Loucy (cell line): ENCODE measurements at regions not wholly inside any gene's neighbourhood (a gene's known extent, or its start where the extent isn't known, plus 50 kb on each side); places are given as distances from the start of the nearest gene placed in this dataset.

Source experiments
- H2AFZ ChIP-seq: fragments of 200-600 bp; sonication (generic); 2 replicates; pipeline ENCODE4 v1.6.0; 2016; ENCODE audit warnings: antibody characterized with exemption, mild to moderate bottlenecking, low read length, moderate library complexity
- H3F3A ChIP-seq: fragments of 200-600 bp; 2 replicates; pipeline ENCODE4 v1.6.0; 2016; ENCODE audit warnings: antibody characterized with exemption, low read depth, mild to moderate bottlenecking
- H3K27me3 ChIP-seq: fragments of 200-600 bp; sonication (generic); 2 replicates; pipeline ENCODE4 v1.6.1; 2014; ENCODE audit warnings: low read length, mild to moderate bottlenecking; ENCODE audit not compliant: insufficient read depth, poor library complexity, severe bottlenecking
- H3K36me3 ChIP-seq: fragments of 200-600 bp; sonication (generic); 2 replicates; pipeline ENCODE4 v1.6.1; 2016; ENCODE audit warnings: low read length; ENCODE audit not compliant: insufficient read depth
- H3K4me1 ChIP-seq: fragments of 200-600 bp; sonication (generic); 2 replicates; pipeline ENCODE4 v1.5.1; 2014; ENCODE audit warnings: low read length, mild to moderate bottlenecking; ENCODE audit not compliant: insufficient read depth, poor library complexity, severe bottlenecking
- H3K4me2 ChIP-seq: fragments of 200-600 bp; sonication (generic); 2 replicates; pipeline ENCODE4 v1.6.0; 2014; ENCODE audit warnings: antibody characterized with exemption, low read length, low read depth, mild to moderate bottlenecking; ENCODE audit not compliant: poor library complexity, severe bottlenecking
- H3K4me3 ChIP-seq: fragments of 200-600 bp; sonication (generic); 2 replicates; pipeline ENCODE4 v1.5.1; 2014; ENCODE audit warnings: low read length, mild to moderate bottlenecking, mixed read lengths; ENCODE audit not compliant: poor library complexity, severe bottlenecking
- H3K79me2 ChIP-seq: fragments of 200-600 bp; sonication (generic); 2 replicates; pipeline ENCODE4 v1.6.1; 2014; ENCODE audit warnings: low read length; ENCODE audit not compliant: insufficient read depth
- H3K9ac ChIP-seq: fragments of 200-600 bp; sonication (generic); 2 replicates; pipeline ENCODE4 v1.6.0; 2014; ENCODE audit warnings: mild to moderate bottlenecking, low read depth, low read length, moderate library complexity; ENCODE audit not compliant: poor library complexity, severe bottlenecking
- H3K9me2 ChIP-seq: fragments of 200-600 bp; sonication (generic); replicated peaks from 2 replicates; pipeline ENCODE4 v1.6.1; 2016; ENCODE audit warnings: low read depth, low read length, mixed read lengths
- H3K9me3 ChIP-seq: fragments of 200-600 bp; sonication (generic); 2 replicates; pipeline ENCODE4 v1.6.1; 2014; ENCODE audit warnings: mild to moderate bottlenecking, antibody characterized with exemption, low read length, low read depth; ENCODE audit not compliant: insufficient read depth
- H4K20me1 ChIP-seq: fragments of 200-600 bp; sonication (generic); 2 replicates; pipeline ENCODE4 v1.6.0; 2014; ENCODE audit warnings: antibody characterized with exemption, low read length, mild to moderate bottlenecking; ENCODE audit not compliant: insufficient read depth, poor library complexity, severe bottlenecking
- CTCF ChIP-seq: fragments of 200-600 bp; sonication (generic); conservative IDR thresholded peaks from 2 replicates; pipeline ENCODE4 v1.5.1; 2014; ENCODE audit warnings: mild to moderate bottlenecking, antibody characterized with exemption, low read length
- EZH2phosphoT487 ChIP-seq: fragments of 200-600 bp; IDR thresholded peaks from 2 replicates; pipeline ENCODE4 v1.6.1; 2018; ENCODE audit warnings: antibody characterized with exemption, mild to moderate bottlenecking, moderate library complexity, borderline replicate concordance

- Histone ChIP-seq H2AFZ (no peak overlapping the region), H3K9me2 (no peaks in the 10 kb centered on the region), H3K4me1 (no peaks in the 10 kb centered on the region), H3K79me2 (no peaks in the 10 kb centered on the region), H3K4me3 (no peak overlapping the region), H3K9ac (no peak overlapping the region), H3F3A (no peaks in the 10 kb centered on the region), H3K4me2 (no peak overlapping the region), H4K20me1 (no peaks in the 10 kb centered on the region), H3K36me3 (no peaks in the 10 kb centered on the region), H3K9me3 (no peaks in the 10 kb centered on the region), H3K27me3 (no peaks in the 10 kb centered on the region)
- TF ChIP-seq CTCF: no peak
Observed at GRCh38 chr6:14818422-14818884, 427.4 kb upstream of the JARID2 start.

- H3K36me3 ChIP-seq: no peaks in the 10 kb centered on the region
- H3K9ac ChIP-seq: no peak overlapping the region
- H3K9me3 ChIP-seq: no peaks in the 10 kb centered on the region
- no peak overlapping the region for H2AFZ ChIP-seq
- no peak overlapping the region for H3K4me3 ChIP-seq
- no peak overlapping the region for H3K4me2 ChIP-seq
- no peaks in the 10 kb centered on the region for H3K79me2 ChIP-seq
- no peaks in the 10 kb centered on the region for H3K27me3 ChIP-seq
- no peaks in the 10 kb centered on the region for H3K9me2 ChIP-seq
- H3K4me1 ChIP-seq: peaks cover 2% of the 10 kb centered on the region
- no peaks in the 10 kb centered on the region for H4K20me1 ChIP-seq
- H3F3A ChIP-seq: no peaks in the 10 kb centered on the region
- TF ChIP-seq CTCF (no peak), EZH2phosphoT487 (no peak)
Observed at GRCh38 chr6:14819001-14819400, 426.9 kb upstream of the JARID2 start.

GRCh38 chr6:14819840-14820420 is 425.9 kb upstream of the JARID2 start:
- Histone ChIP-seq H3K9me2 (no peaks in the 10 kb centered on the region), H3F3A (no peaks in the 10 kb centered on the region), H2AFZ (no peak overlapping the region), H3K36me3 (no peaks in the 10 kb centered on the region), H4K20me1 (no peaks in the 10 kb centered on the region), H3K79me2 (no peaks in the 10 kb centered on the region), H3K4me1 (peaks cover 12% of the 10 kb centered on the region), H3K4me2 (no peak overlapping the region), H3K9me3 (no peaks in the 10 kb centered on the region), H3K4me3 (no peak overlapping the region), H3K9ac (no peak overlapping the region), H3K27me3 (no peaks in the 10 kb centered on the region)
- no peak for TF ChIP-seq CTCF
